Keratinocyte (primary cell): ENCODE measurements at regions not wholly inside any gene's neighbourhood (a gene's known extent, or its start where the extent isn't known, plus 50 kb on each side); places are given as distances from the start of the nearest gene placed in this dataset.

Experiments
- CTCF ChIP-seq, 3 experiments: IDR thresholded peaks in 1 of 3; conservative IDR thresholded peaks in 1 of 3; optimal IDR thresholded peaks in 1 of 3; 2 replicates in 2 of 3; 3 replicates in 1 of 3; pipeline versions ENCODE3 to v1.5.1; 2011; ENCODE audit warnings: low read length in 3 of 3, mild to moderate bottlenecking in 3 of 3, moderate library complexity in 2 of 3, control low read depth in 1 of 3, inconsistent platforms in 1 of 3; ENCODE audit not compliant: insufficient read depth in 2 of 3; ENCODE audit errors: extremely low read depth in 1 of 3
- EZH2 ChIP-seq: IDR thresholded peaks from one replicate; pipeline ENCODE4 v1.6.1; 2012; ENCODE audit warnings: inconsistent platforms, mild to moderate bottlenecking, low read length, moderate library complexity

DNA sequence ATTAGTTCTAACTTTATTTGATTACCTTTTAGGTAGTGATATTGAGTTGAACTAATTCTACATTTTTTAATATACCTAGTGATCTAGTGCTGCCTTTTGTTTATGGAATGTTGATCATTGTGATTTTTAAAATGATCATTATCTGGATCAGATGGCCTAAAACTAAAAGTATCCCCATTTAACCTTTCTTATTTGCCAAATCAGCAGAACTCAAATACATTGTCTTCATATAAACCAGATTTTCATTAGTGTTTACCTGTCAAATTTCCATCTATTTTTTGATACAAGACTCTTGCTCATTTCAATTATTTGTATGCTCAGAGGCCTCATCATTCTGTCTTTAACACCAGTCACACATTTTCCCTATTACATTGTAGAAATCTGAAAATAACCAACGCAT, 441.2 kb downstream of the PTPRC start:
- TF ChIP-seq CTCF (optimal IDR thresholded peaks at IDR 0.05 in 1 of 3, IDR thresholded peaks at IDR 0.05 in 1 of 3, conservative IDR thresholded peaks at IDR 0.05 in 1 of 3; ENCODE audit: extremely low read depth in 1 of 3, insufficient read depth in 2 of 3, low read length in 3 of 3) (no peak), EZH2 (no peak)
